ENCODE measurements at regions not wholly inside any gene's neighbourhood (a gene's known extent, or its start where the extent isn't known, plus 50 kb on each side); places are given as distances from the start of the nearest gene placed in this dataset.

- CTCF ChIA-PET, result no interaction called here
- RAD21 ChIA-PET (ENCODE audit: low non-redundant PET in 1 of 2, low total read pairs in 2 of 2, uncharacterized antibody in 2 of 2, unreplicated experiment in 2 of 2), result interaction anchor here in 1 of 2 experiments (0.6 kb wide), 1 partner anchor 343 kb away, joined by 3 read pairs; no protein-coding TSS in a partner anchor
- BruUV-seq (replicated peaks), result no TSS peak
Measured at GRCh38 chr10:113292086-113292485, 260.8 kb upstream of the HABP2 start.

DNA sequence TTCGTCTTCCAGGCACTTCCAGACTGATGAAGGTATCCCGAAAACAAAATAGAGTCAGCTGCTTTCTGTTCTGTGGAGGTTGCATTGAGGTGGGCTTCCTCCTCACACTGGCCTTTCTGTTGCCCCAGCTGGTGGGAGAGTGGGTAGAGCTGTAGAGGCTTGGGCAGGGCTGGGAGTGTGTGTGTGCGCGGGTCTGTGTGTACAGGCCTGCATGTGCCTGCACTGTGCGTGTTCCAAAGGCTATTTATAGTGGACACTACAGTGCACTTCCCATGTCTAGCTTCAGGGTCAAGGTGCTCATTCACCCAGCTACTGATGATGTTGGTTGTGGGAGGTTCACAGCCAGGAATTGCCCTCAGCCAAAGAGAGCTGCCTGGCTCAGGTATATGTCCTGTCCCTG is 260.1 kb upstream of the HABP2 start:
- H3K4me1 ChIP-seq (ENCODE audit: control insufficient read depth in 1 of 2, insufficient read depth in 2 of 2, low read length in 2 of 2), result peaks cover 2 to 7% of the 10 kb centered on the region in 2 experiments; a peak in 1 of 4 replicates
- no peaks in the 10 kb centered on the region for H3K79me2 ChIP-seq (ENCODE audit: insufficient read depth, low read length)
- ChIA-PET RAD21 (ENCODE audit: low non-redundant PET in 1 of 2, low total read pairs in 2 of 2, uncharacterized antibody in 2 of 2, unreplicated experiment in 2 of 2) (no interaction called here), CTCF (no interaction called here), POLR2A (no interaction called here)
- no peaks in the 10 kb centered on the region for H3K9me2 ChIP-seq (ENCODE audit: insufficient read depth)
- H3K4me2 ChIP-seq (ENCODE audit: low read length), result no peak overlapping the region
- H3K27me3 ChIP-seq (ENCODE audit: insufficient read depth, low read length), result no peaks in the 10 kb centered on the region
- H3K4me3 ChIP-seq (replicated peaks in 1 of 2; ENCODE audit: low read depth in 1 of 2, low read length in 2 of 2), result no peak overlapping the region
- H3K36me3 ChIP-seq (ENCODE audit: control insufficient read depth in 1 of 2, insufficient read depth in 2 of 2, low read length in 2 of 2), result no peaks in the 10 kb centered on the region
- no peak overlapping the region for H3K27ac ChIP-seq (ENCODE audit: low read depth, low read length)
- BruUV-seq (replicated peaks), result no TSS peak
- no peak for ATAC-seq
- intact Hi-C loops (cut with micrococcal nuclease), result no loop called here
- no peak for DNase-seq (ENCODE audit: low read depth, low spot score)
- H4K20me1 ChIP-seq (ENCODE audit: insufficient read depth), result no peaks in the 10 kb centered on the region
- no peaks in the 10 kb centered on the region for H3K9me3 ChIP-seq (ENCODE audit: control insufficient read depth in 1 of 2, insufficient read depth in 1 of 2, low read depth in 1 of 2, low read length in 2 of 2)
- H2AFZ ChIP-seq (ENCODE audit: low read depth, low read length, poor library complexity, severe bottlenecking), result no peak overlapping the region
- H3K9ac ChIP-seq (ENCODE audit: low read length), result no peak overlapping the region
- TF ChIP-seq EGR1 (IDR thresholded peaks at IDR 0.05; ENCODE audit: low read depth), result no peak
- TF ChIP-seq TCF7L2 (IDR thresholded peaks at IDR 0.05; ENCODE audit: borderline replicate concordance, extremely low read depth, insufficient read depth, insufficient read length), result no peak
- no peak for TF ChIP-seq ZBTB33 (IDR thresholded peaks at IDR 0.05; ENCODE audit: extremely low read depth, insufficient replicate concordance, low read length)
- TF ChIP-seq CTCF (IDR thresholded peaks at IDR 0.05 in 2 of 3, conservative IDR thresholded peaks at IDR 0.05 in 1 of 3; ENCODE audit: borderline replicate concordance in 1 of 3, insufficient read depth in 1 of 3, low read depth in 2 of 3, low read length in 2 of 3), result no peak
- no peak for TF ChIP-seq ZNF274 (IDR thresholded peaks at IDR 0.05; ENCODE audit: low read depth, low read length)
- TF ChIP-seq SP1 (IDR thresholded peaks at IDR 0.05; ENCODE audit: low read depth), result no peak
- TF ChIP-seq SIN3A (IDR thresholded peaks at IDR 0.05; ENCODE audit: low read depth), result no peak
- TF ChIP-seq, protein P1, sequence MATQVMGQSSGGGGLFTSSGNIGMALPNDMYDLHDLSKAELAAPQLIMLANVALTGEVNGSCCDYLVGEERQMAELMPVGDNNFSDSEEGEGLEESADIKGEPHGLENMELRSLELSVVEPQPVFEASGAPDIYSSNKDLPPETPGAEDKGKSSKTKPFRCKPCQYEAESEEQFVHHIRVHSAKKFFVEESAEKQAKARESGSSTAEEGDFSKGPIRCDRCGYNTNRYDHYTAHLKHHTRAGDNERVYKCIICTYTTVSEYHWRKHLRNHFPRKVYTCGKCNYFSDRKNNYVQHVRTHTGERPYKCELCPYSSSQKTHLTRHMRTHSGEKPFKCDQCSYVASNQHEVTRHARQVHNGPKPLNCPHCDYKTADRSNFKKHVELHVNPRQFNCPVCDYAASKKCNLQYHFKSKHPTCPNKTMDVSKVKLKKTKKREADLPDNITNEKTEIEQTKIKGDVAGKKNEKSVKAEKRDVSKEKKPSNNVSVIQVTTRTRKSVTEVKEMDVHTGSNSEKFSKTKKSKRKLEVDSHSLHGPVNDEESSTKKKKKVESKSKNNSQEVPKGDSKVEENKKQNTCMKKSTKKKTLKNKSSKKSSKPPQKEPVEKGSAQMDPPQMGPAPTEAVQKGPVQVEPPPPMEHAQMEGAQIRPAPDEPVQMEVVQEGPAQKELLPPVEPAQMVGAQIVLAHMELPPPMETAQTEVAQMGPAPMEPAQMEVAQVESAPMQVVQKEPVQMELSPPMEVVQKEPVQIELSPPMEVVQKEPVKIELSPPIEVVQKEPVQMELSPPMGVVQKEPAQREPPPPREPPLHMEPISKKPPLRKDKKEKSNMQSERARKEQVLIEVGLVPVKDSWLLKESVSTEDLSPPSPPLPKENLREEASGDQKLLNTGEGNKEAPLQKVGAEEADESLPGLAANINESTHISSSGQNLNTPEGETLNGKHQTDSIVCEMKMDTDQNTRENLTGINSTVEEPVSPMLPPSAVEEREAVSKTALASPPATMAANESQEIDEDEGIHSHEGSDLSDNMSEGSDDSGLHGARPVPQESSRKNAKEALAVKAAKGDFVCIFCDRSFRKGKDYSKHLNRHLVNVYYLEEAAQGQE (IDR thresholded peaks at IDR 0.05; ENCODE audit: low read depth), result no peak
- no peak for TF ChIP-seq MAX (IDR thresholded peaks at IDR 0.05)
- no peak for TF ChIP-seq YY1 (IDR thresholded peaks at IDR 0.05; ENCODE audit: extremely low read depth, insufficient replicate concordance, low read depth, low read length)
- TF ChIP-seq EZH2phosphoT487 (IDR thresholded peaks at IDR 0.05; ENCODE audit: borderline replicate concordance), result no peak

More at GRCh38 chr10:113292086-113292485, 260.8 kb upstream of the HABP2 start:
- Histone ChIP-seq H2AFZ (ENCODE audit: low read depth, low read length, poor library complexity, severe bottlenecking) (no peak overlapping the region), H3K36me3 (ENCODE audit: control insufficient read depth in 1 of 2, insufficient read depth in 2 of 2, low read length in 2 of 2) (no peaks in the 10 kb centered on the region), H3K4me3 (replicated peaks in 1 of 2; ENCODE audit: low read depth in 1 of 2, low read length in 2 of 2) (no peak overlapping the region), H3K9me3 (ENCODE audit: control insufficient read depth in 1 of 2, insufficient read depth in 1 of 2, low read depth in 1 of 2, low read length in 2 of 2) (no peaks in the 10 kb centered on the region), H3K79me2 (ENCODE audit: insufficient read depth, low read length) (no peaks in the 10 kb centered on the region), H3K27ac (ENCODE audit: low read depth, low read length) (no peak overlapping the region), H3K9me2 (ENCODE audit: insufficient read depth) (no peaks in the 10 kb centered on the region), H3K4me2 (ENCODE audit: low read length) (no peak overlapping the region), H3K4me1 (ENCODE audit: control insufficient read depth in 1 of 2, insufficient read depth in 2 of 2, low read length in 2 of 2) (peaks cover 0 to under 1% of the 10 kb centered on the region in 2 experiments; a peak in 1 of 4 replicates), H3K27me3 (ENCODE audit: insufficient read depth, low read length) (no peaks in the 10 kb centered on the region), H4K20me1 (ENCODE audit: insufficient read depth) (no peaks in the 10 kb centered on the region), H3K9ac (ENCODE audit: low read length) (no peak overlapping the region)
- DNase-seq (ENCODE audit: low read depth, low spot score) (no peak), ATAC-seq (no peak)
- intact Hi-C loops (cut with micrococcal nuclease), result no loop called here
- POLR2A ChIA-PET, result no interaction called here
- TF ChIP-seq ZNF274 (IDR thresholded peaks at IDR 0.05; ENCODE audit: low read depth, low read length), result no peak
